Body of pancreas (tissue), 4 donors: ENCODE measurements at regions not wholly inside any gene's neighbourhood (a gene's known extent, or its start where the extent isn't known, plus 50 kb on each side); places are given as distances from the start of the nearest gene placed in this dataset.
A peak's percentile ranks its signal among the peaks of the same experiment; 100 is the strongest.

Experiments used
- ATAC-seq: fragments of 150-250 bp; one replicate; pipeline ENCODE4 v1.9.1; 2016
- DNase-seq, 4 donors: peaks; one replicate each; pipeline ENCODE4 v3.0.0-alpha.2; 2019
- H3K27ac ChIP-seq, 4 donors: fragments of 200-600 bp; sonication (generic); 1 replicate in 3 of 4; 2 replicates in 1 of 4; pipeline versions ENCODE4 v1.5.1 to v1.6.1; 2016 to 2019; ENCODE audit warnings: mild to moderate bottlenecking in 1 of 4, mixed read lengths in 1 of 4, moderate library complexity in 1 of 4
- H3K27me3 ChIP-seq, 2 donors: fragments of 200-600 bp; sonication (generic); one replicate each; pipeline ENCODE4 v1.6.0; 2016; ENCODE audit warnings: mild to moderate bottlenecking in 1 of 2
- H3K36me3 ChIP-seq, 2 donors: fragments of 200-600 bp; sonication (generic); replicated peaks in 1 of 2; 2 replicates each; pipeline ENCODE4 v1.5.1; 2016; ENCODE audit warnings: low read depth in 2 of 2; ENCODE audit not compliant: insufficient read depth in 1 of 2
- H3K4me1 ChIP-seq: fragments of 200-600 bp; sonication (generic); one replicate; pipeline ENCODE4 v1.6.0; 2016
- H3K4me3 ChIP-seq, 2 donors: fragments of 200-600 bp; sonication (generic); 1 replicate in 1 of 2; 2 replicates in 1 of 2; pipeline ENCODE4 v1.5.1; 2016 to 2019
- H3K9me3 ChIP-seq, 3 donors: fragments of 200-600 bp; sonication (generic); 1 replicate in 2 of 3; 2 replicates in 1 of 3; pipeline ENCODE4 v1.5.1; 2016
- CTCF ChIP-seq, 7 experiments: fragments of 450-650 bp in 4 of 7; fragments of 200-600 bp in 3 of 7; sonication (generic) in 3 of 7; IDR thresholded peaks; one replicate each; pipeline ENCODE4 v1.5.1; 2016 to 2019; ENCODE audit warnings: antibody characterized with exemption in 7 of 7
- POLR2A ChIP-seq, 3 donors: fragments of 450-650 bp; IDR thresholded peaks; one replicate each; pipeline ENCODE4 v1.6.1; 2016; ENCODE audit warnings: antibody characterized with exemption in 3 of 3, mild to moderate bottlenecking in 2 of 3
- WGBS, 2 donors: methylation state at CpG; one replicate each; pipeline ENCODE4 v1.1.5; 2017; 5-methylcytosine and 5-hydroxymethylcytosine counted together
- intact Hi-C: fragments of 100-400 bp; cut with DNase I; formaldehyde crosslinking; loops from one replicate; pipeline ENCODE4 v1.15.1; 2023

- Histone ChIP-seq H3K4me3 (no peak overlapping the region), H3K4me1 (peaks cover 12% of the 10 kb centered on the region), H3K9me3 (no peaks in the 10 kb centered on the region), H3K27me3 (no peaks in the 10 kb centered on the region), H3K36me3 (no peaks in the 10 kb centered on the region), H3K27ac (peak overlapping the region in 1 of 4 donors; percentile 38)
- intact Hi-C loops: no loop called here
- ATAC-seq: peak; percentile 38
- TF ChIP-seq CTCF (IDR thresholded peaks at IDR 0.05): no peak
- no peak for TF ChIP-seq POLR2A (IDR thresholded peaks at IDR 0.05)
- WGBS, 2 donors: 19 to 26% methylated on average over 6 of the region's 6 CpGs
- DNase-seq: peak; percentile 12 to 20 (median 17)
These were observed 61.3 kb upstream of the FHL2 start for GRCh38 chr2:105460048-105460732.

- no peaks in the 10 kb centered on the region for H3K27me3 ChIP-seq
- H3K4me1 ChIP-seq: peaks cover 12% of the 10 kb centered on the region
- no peak overlapping the region for H3K27ac ChIP-seq
- 84 to 92% methylated on average over 6 of the region's 6 CpGs for WGBS, 2 donors
- TF ChIP-seq CTCF (IDR thresholded peaks at IDR 0.05) (no peak), POLR2A (IDR thresholded peaks at IDR 0.05) (no peak)
- no peaks in the 10 kb centered on the region for H3K9me3 ChIP-seq
- H3K4me3 ChIP-seq: no peak overlapping the region
- intact Hi-C loops: no loop called here
- DNase-seq: no peak
- no peaks in the 10 kb centered on the region for H3K36me3 ChIP-seq
- ATAC-seq: no peak
These were observed 59.2 kb upstream of the FHL2 start for GRCh38 chr2:105458076-105458475.

- no peak for TF ChIP-seq CTCF (IDR thresholded peaks at IDR 0.05)
- H3K27ac ChIP-seq: peak overlapping the region in 1 of 4 donors; percentile 11
- ATAC-seq (peak; percentile 70), DNase-seq (peak; percentile 32 to 65 (median 46))
- H3K9me3 ChIP-seq: no peaks in the 10 kb centered on the region
- H3K4me1 ChIP-seq: peaks cover 10% of the 10 kb centered on the region
- H3K27me3 ChIP-seq: no peaks in the 10 kb centered on the region
- H3K4me3 ChIP-seq: no peak overlapping the region
- WGBS, 2 donors: 15 to 22% methylated on average over 3 of the region's 3 CpGs
- intact Hi-C loops: no loop called here
- H3K36me3 ChIP-seq: no peaks in the 10 kb centered on the region
These were observed 56.7 kb upstream of the FHL2 start for GRCh38 chr2:105455488-105456003.

GRCh38 chr2:105454801-105455485, 56.1 kb upstream of the FHL2 start:
- Histone ChIP-seq H3K4me1 (peaks cover 4% of the 10 kb centered on the region), H3K9me3 (no peaks in the 10 kb centered on the region), H3K36me3 (no peaks in the 10 kb centered on the region), H3K27ac (no peak overlapping the region), H3K4me3 (no peak overlapping the region), H3K27me3 (no peaks in the 10 kb centered on the region)
- intact Hi-C loops: no loop called here
- WGBS, 2 donors: 50 to 53% methylated on average over 6 of the region's 6 CpGs
- TF ChIP-seq POLR2A (IDR thresholded peaks at IDR 0.05) (no peak), CTCF (IDR thresholded peaks at IDR 0.05) (peak in 2 of 7 experiments; percentile 12 to 24)
- ATAC-seq (peak; percentile 62), DNase-seq (peak in 3 of 4 donors; percentile 25 to 52 (median 28))
